Adrenal gland (tissue), 9 donors: ENCODE measurements at regions not wholly inside any gene's neighbourhood (a gene's known extent, or its start where the extent isn't known, plus 50 kb on each side); places are given as distances from the start of the nearest gene placed in this dataset.
"Not testable (repeated sequence)": the region's sequence is repeated elsewhere in the genome, so short reads cannot be mapped to it uniquely, and the experiment has no call there.

ENCODE experiments used
- DNase-seq, 7 donors: peaks; one replicate each; pipeline ENCODE4 v3.0.0-alpha.2; 2019 to 2020
- H3K27ac ChIP-seq, 5 donors: fragments of 200-600 bp; sonication (generic) in 4 of 5; 1 replicate in 3 of 5; 2 replicates in 2 of 5; pipeline versions ENCODE4 v1.5.1 to v1.8.0; 2016 to 2020; ENCODE audit warnings: mild to moderate bottlenecking in 1 of 5
- H3K27me3 ChIP-seq: fragments of 200-600 bp; 2 replicates; pipeline ENCODE4 v1.8.0; 2021
- H3K36me3 ChIP-seq, 2 donors: fragments of 200-600 bp; replicated peaks in 1 of 2; 1 replicate in 1 of 2; 2 replicates in 1 of 2; pipeline versions ENCODE4 v1.5.1 to v1.8.0; 2018 to 2022
- H3K4me1 ChIP-seq, 2 donors: fragments of 200-600 bp; replicated peaks in 1 of 2; 1 replicate in 1 of 2; 2 replicates in 1 of 2; pipeline versions ENCODE4 v1.5.1 to v1.8.0; 2018 to 2021
- H3K4me3 ChIP-seq, 4 donors: fragments of 200-600 bp; sonication (generic) in 3 of 4; one replicate each; pipeline ENCODE4 v1.5.1; 2016 to 2018
- H3K9me3 ChIP-seq, 3 donors: fragments of 200-600 bp; sonication (generic) in 1 of 3; replicated peaks in 1 of 3; 1 replicate in 2 of 3; 2 replicates in 1 of 3; pipeline versions ENCODE4 v1.5.1 to v1.8.0; 2016 to 2021
- CTCF ChIP-seq, 6 experiments: fragments of 450-650 bp in 4 of 6; fragments of 200-600 bp in 2 of 6; sonication (generic) in 1 of 6; IDR thresholded peaks; 1 replicate in 5 of 6; 2 replicates in 1 of 6; pipeline versions ENCODE4 v1.5.1 to v1.8.0; 2016 to 2021; ENCODE audit warnings: antibody characterized with exemption in 6 of 6, mild to moderate bottlenecking in 2 of 6, moderate library complexity in 1 of 6
- POLR2A ChIP-seq, 2 donors: fragments of 450-650 bp; IDR thresholded peaks; one replicate each; pipeline ENCODE4 v1.6.1; 2017; ENCODE audit warnings: antibody characterized with exemption in 2 of 2, mild to moderate bottlenecking in 2 of 2, moderate library complexity in 1 of 2
- WGBS, 4 donors: extraction: QIAGEN DNeasy Blood & Tissue Kit in 2 of 4; methylation state at CpG; one replicate each; pipeline versions ENCODE4 v1.1.5 to v1.1.7; 2013 to 2017; 5-methylcytosine and 5-hydroxymethylcytosine counted together
- intact Hi-C, 2 donors: fragments of 100-400 bp; cut with DNase I; formaldehyde crosslinking; loops; one replicate each; pipeline versions ENCODE4 v1.14.1 to v1.15.0; 2022 to 2023
- donor health status: healthy with polysubstance abuse.
- donor health status: Bipolar disorder and iron deficiency.
- donor health status: DM: yes; HTN: yes; CAD: no.
- donor health status: DM: no; HTN: no; CAD: no.
- donor health status: DM: no; HTN: no; CAD: no.

- Histone ChIP-seq H3K27me3 (no peaks in the 10 kb centered on the region), H3K36me3 (no peaks in the 10 kb centered on the region), H3K4me1 (no peaks in the 10 kb centered on the region), H3K9me3 (no peaks in the 10 kb centered on the region), H3K27ac (no peak overlapping the region), H3K4me3 (no peak overlapping the region)
- WGBS, 4 donors, result 82 to 93% (median 84%) methylated on average over 2 of the region's 2 CpGs
- no peak for TF ChIP-seq POLR2A (IDR thresholded peaks at IDR 0.05)
- no peak for TF ChIP-seq CTCF (IDR thresholded peaks at IDR 0.05)
- intact Hi-C loops, result no loop called here
- DNase-seq, result no peak
Measured at GRCh38 chr3:135426508-135426907, 539.0 kb upstream of the PPP2R3A start.

GRCh38 chr3:135432402-135432801 is 533.1 kb upstream of the PPP2R3A start:
- H3K27me3 ChIP-seq, result no peaks in the 10 kb centered on the region
- no peak overlapping the region for H3K4me3 ChIP-seq
- H3K4me1 ChIP-seq, result no peaks in the 10 kb centered on the region
- H3K27ac ChIP-seq, result no peak overlapping the region
- H3K9me3 ChIP-seq, result no peaks in the 10 kb centered on the region
- TF ChIP-seq POLR2A (IDR thresholded peaks at IDR 0.05) (no peak), CTCF (IDR thresholded peaks at IDR 0.05) (no peak)
- no peaks in the 10 kb centered on the region for H3K36me3 ChIP-seq
- intact Hi-C loops, result no loop called here
- WGBS, 4 donors, result 77 to 91% (median 84%) methylated on average over 2 of the region's 2 CpGs
- DNase-seq, result no peak

- H3K27me3 ChIP-seq, H3K4me1 ChIP-seq, DNase-seq, H3K9me3 ChIP-seq, H3K27ac ChIP-seq, H3K36me3 ChIP-seq, intact Hi-C loops, H3K4me3 ChIP-seq: not testable (repeated sequence)
- WGBS, 4 donors, result 63 to 75% (median 69%) methylated on average over 13 to 18 of the region's 18 CpGs
Measured at GRCh38 chr3:135438889-135439597, 526.5 kb upstream of the PPP2R3A start.

- H3K27ac ChIP-seq, H3K27me3 ChIP-seq, H3K9me3 ChIP-seq, H3K4me1 ChIP-seq, DNase-seq, intact Hi-C loops, H3K36me3 ChIP-seq, H3K4me3 ChIP-seq: not testable (repeated sequence)
- WGBS, 4 donors, result 64 to 88% (median 85%) methylated on average over 7 of the region's 7 CpGs
Measured at GRCh38 chr3:135439632-135440031, 525.9 kb upstream of the PPP2R3A start.

GRCh38 chr3:135440233-135440632 is 525.3 kb upstream of the PPP2R3A start:
- Histone ChIP-seq H3K9me3 (no peaks in the 10 kb centered on the region), H3K27ac (no peak overlapping the region), H3K4me3 (no peak overlapping the region), H3K27me3 (no peaks in the 10 kb centered on the region), H3K4me1 (no peaks in the 10 kb centered on the region), H3K36me3 (no peaks in the 10 kb centered on the region)
- intact Hi-C loops, result no loop called here
- TF ChIP-seq CTCF (IDR thresholded peaks at IDR 0.05) (no peak), POLR2A (IDR thresholded peaks at IDR 0.05) (no peak)
- DNase-seq, result no peak
